HG02623 (cell line): ENCODE measurements at regions not wholly inside any gene's neighbourhood (a gene's known extent, or its start where the extent isn't known, plus 50 kb on each side); places are given as distances from the start of the nearest gene placed in this dataset.

ENCODE experiments used
- ATAC-seq: cut with Tn5 transposase; IDR thresholded peaks from one replicate; pipeline ENCODE4 v1.9.1; 2021; ENCODE audit warnings: moderate library complexity; ENCODE audit not compliant: unreplicated experiment

DNA sequence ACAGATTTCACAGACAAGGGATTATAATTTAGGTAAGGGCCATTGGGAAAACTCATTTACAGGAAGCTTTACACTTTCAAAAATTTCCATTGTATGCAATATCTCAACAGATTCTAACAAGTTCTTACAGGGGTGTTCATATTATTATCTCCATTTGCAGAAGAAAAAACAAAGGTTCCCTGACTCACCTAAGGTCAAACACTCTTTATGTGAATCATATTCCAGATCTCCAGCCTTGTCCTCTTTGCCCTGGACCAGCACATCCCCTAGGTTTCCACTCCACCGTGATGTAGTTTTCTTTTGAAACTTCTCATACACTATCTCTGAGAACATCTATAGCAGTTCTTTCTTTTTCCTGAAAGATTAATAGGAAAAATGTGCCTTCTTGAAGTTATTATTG lies 96.4 kb upstream of the HS3ST1 start:
- ATAC-seq: no peak

GRCh38 chr4:11518754-11519153 lies 90.1 kb upstream of the HS3ST1 start:
- no peak for ATAC-seq

GRCh38 chr4:11514779-11515419 lies 86.2 kb upstream of the HS3ST1 start:
- no peak for ATAC-seq

- no peak for ATAC-seq
These were observed 85.3 kb upstream of the HS3ST1 start for GRCh38 chr4:11514003-11514402.

DNA sequence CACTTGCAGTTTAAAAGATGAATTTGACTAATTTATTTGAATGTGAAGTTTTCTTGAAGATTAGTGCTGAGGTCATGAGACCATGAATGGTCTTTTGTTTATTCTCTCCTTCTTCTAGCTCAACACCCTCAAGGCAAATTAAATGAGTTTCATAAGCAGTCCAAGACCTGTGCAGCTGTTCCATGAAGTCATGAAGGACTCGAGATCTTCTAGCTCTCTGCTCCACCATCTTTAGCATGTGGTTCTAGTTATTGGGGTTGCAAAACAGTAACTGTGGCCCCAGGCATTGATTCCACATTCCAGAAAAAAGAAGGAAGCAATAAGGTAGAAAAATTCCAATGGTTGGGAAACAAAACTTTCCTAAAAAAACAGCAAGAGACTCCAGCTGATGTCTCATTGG lies 84.2 kb upstream of the HS3ST1 start:
- no peak for ATAC-seq

GRCh38 chr4:11511321-11511720 lies 82.6 kb upstream of the HS3ST1 start:
- ATAC-seq: no peak

- ATAC-seq: no peak
These were observed 79.2 kb upstream of the HS3ST1 start for GRCh38 chr4:11507920-11508319.

GRCh38 chr4:11506194-11506593 lies 77.5 kb upstream of the HS3ST1 start:
- ATAC-seq: no peak

GRCh38 chr4:11505221-11505971 lies 76.7 kb upstream of the HS3ST1 start:
- ATAC-seq: no peak

DNA sequence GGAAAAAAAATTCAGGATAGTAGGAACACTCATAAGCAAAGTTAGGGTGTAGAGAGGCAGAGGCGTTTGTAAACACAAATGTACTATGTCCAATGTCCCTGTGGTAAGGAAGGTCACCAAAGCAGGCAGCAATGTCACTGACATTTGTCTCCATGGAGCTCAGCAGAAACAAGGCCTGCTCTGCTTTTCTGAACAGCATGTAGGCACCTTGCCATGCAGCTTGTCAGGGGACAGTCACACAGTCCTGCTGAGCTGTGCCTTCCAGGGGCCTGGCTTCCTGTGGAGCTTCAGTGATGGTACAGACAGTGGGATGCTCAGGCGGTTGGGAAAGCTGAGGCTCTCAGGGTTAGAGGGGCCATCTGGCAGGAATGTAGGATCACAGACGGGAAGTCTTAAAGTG lies 74.5 kb upstream of the HS3ST1 start:
- ATAC-seq: no peak

GRCh38 chr4:11497972-11498371 lies 69.3 kb upstream of the HS3ST1 start:
- no peak for ATAC-seq

GRCh38 chr4:11497212-11497806 lies 68.6 kb upstream of the HS3ST1 start:
- ATAC-seq: no peak

GRCh38 chr4:11496351-11496829 lies 67.7 kb upstream of the HS3ST1 start:
- no peak for ATAC-seq

DNA sequence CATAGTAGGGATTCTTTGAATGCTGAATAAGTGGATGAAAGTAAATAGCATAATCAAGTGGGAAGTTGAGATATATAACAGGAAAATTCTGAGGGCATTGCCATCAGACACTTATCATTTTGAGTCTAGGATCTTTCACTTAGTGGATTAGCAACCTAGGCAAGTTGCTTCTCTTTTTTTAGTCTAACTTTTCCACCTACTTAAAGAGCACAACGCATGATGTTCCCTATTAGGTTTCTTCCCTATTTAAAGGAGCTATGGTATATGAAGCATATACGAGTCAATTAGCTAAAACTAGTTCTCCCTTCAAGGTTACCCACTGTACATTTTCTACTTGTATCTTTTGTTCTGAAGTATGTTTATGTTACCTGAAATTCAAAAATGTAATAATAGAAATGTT lies 67.1 kb upstream of the HS3ST1 start:
- no peak for ATAC-seq

DNA sequence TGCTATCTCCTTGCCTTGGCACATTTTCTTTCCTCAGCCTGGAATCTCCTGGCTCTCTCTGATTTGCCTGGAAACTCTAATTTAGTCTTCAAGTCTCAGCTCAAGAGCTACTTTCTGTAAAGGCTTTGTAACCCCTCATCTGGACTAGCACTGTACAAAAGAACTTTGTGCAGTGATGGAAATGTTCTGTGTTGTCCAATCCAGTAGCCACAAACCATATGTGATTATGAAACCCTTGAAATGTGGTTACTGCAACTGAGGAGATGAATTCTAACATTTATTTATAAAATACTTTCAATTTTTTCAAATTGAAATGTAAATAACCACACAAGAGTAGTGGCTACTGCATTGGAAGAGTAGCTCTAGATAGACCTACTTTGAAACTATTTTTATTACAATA lies 66.6 kb upstream of the HS3ST1 start:
- no peak for ATAC-seq

DNA sequence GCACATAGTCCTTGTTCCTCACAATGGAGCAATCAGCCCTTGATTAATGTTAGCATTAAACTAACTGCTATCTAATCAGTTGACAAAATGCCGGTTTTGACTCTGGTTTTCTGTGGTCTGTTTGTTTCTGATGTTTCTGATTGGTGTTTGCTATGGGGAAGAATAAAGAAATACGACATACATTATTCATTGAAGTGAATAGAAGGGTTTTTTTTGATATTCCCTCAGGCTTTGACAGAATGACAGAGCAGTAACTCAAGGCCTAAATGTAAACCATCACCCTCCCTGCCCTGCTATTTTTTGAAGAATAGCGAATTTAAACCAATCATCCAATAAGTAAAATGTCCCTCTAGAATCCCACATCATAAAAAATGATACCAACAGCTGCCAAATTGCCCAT lies 65.5 kb upstream of the HS3ST1 start:
- ATAC-seq: no peak

DNA sequence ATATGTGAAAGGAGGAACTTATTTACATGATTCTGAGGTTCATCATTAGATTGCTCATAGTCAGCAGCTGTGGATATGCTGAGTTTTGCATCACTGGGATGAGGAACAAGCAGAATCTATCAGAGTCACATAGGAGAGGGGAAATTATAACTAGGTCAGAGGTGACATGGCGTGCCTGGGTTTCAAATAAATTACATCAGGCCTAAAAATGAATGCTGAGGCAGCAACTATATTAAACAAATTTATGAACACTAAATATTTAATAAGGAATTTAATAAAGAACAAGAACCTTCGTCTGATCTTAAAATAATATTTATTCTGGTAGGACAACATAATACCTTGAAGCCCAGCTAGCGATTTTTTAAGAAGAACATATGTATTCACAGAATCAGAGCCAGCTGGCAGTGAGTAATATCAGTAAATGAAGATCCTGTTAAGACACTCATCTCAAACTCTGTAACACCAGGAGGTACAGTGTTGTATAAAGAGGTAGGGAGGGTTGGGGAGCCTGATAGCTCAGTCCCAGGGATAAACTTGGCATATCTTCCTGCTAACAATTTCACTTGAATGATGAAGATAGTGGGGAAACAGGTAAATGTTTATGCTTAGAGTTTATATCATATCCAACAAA lies 60.9 kb upstream of the HS3ST1 start:
- no peak for ATAC-seq

- ATAC-seq: no peak
These were observed 60.2 kb upstream of the HS3ST1 start for GRCh38 chr4:11488657-11489452.

DNA sequence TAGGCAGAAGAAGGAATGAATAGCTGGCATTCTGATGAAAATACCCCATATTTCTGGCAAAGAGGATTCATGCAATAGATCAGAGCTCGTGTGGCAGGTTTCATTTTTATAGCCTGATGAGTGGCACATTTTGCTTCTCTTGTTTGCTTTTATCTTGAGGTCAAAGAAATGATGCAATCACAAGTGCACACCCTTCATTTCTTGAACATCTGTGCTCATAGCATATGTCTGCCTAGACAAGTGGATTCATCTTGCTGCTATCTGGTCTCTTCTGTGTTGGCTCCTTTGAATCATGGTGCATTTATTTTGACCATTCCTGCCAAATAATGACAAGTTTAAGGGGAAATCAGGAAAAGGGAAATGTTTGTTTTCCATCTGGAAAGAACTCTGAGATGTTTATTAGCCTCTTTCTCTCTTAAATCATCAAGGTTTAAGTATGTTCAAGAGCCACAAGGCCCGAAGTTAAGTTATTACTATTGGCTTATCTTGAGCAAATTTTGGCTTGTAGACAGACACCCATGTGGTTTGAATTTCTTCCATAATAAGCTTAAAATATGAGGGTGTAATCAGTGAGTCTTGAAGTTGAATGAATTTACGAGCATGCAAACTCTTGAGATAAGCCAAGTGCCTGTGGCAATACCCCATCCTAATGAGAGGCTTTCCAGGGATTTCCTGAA lies 59.3 kb upstream of the HS3ST1 start:
- ATAC-seq: no peak

DNA sequence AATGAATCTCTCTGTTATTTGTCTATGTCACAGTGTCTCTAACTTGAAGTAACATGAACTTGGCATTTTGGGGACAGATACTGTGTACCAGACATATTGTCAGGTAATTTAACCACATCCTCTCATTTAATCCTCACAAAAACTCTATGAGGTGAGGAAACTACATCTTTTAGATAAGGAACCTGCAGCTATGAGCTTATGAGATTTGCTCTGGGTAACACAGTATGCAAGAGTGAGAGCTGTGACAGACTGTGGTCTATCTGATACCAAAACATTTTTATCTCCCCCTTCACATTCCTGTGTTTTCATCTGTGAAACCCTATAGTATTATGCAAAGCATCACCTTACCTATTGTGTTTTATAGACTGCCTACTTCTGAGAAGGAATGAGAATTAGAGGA lies 58.4 kb upstream of the HS3ST1 start:
- ATAC-seq: no peak
